Liver (tissue), 7 donors: ENCODE measurements at regions not wholly inside any gene's neighbourhood (a gene's known extent, or its start where the extent isn't known, plus 50 kb on each side); places are given as distances from the start of the nearest gene placed in this dataset.
"Not testable (repeated sequence)": the region's sequence is repeated elsewhere in the genome, so short reads cannot be mapped to it uniquely, and the experiment has no call there.

Experiments used
- DNase-seq: peaks from one replicate; pipeline ENCODE4 v3.0.0-alpha.2; 2017; ENCODE audit warnings: low spot score
- H3K27ac ChIP-seq, 2 donors: one replicate each; pipeline ENCODE4 v1.7.0; 2013; ENCODE audit warnings: inconsistent platforms in 2 of 2, low read length in 2 of 2, control low read depth in 1 of 2, low read depth in 1 of 2, mild to moderate bottlenecking in 1 of 2
- H3K27me3 ChIP-seq, 4 donors: one replicate each; pipeline versions ENCODE4 v1.6.1 to v1.7.0; 2013; ENCODE audit warnings: low read length in 3 of 4, inconsistent platforms in 1 of 4, mild to moderate bottlenecking in 1 of 4, moderate library complexity in 1 of 4; ENCODE audit not compliant: control insufficient read depth in 4 of 4, insufficient read depth in 4 of 4
- H3K36me3 ChIP-seq, 4 donors: one replicate each; pipeline versions ENCODE4 v1.6.1 to v1.7.0; 2013; ENCODE audit warnings: low read length in 3 of 4, mild to moderate bottlenecking in 3 of 4, low read depth in 1 of 4, moderate library complexity in 1 of 4; ENCODE audit not compliant: control insufficient read depth in 4 of 4, insufficient read depth in 3 of 4
- H3K4me1 ChIP-seq, 4 donors: one replicate each; pipeline versions ENCODE4 v1.6.1 to v1.7.0; 2013; ENCODE audit warnings: low read length in 3 of 4, mild to moderate bottlenecking in 3 of 4, moderate library complexity in 1 of 4; ENCODE audit not compliant: control insufficient read depth in 4 of 4, insufficient read depth in 4 of 4
- H3K4me3 ChIP-seq, 3 donors: one replicate each; pipeline versions ENCODE4 v1.6.1 to v1.7.0; 2013; ENCODE audit warnings: low read length in 3 of 3, control low read depth in 1 of 3, low read depth in 1 of 3, mild to moderate bottlenecking in 1 of 3
- H3K9ac ChIP-seq, 2 donors: one replicate each; pipeline ENCODE4 v1.7.0; 2013; ENCODE audit warnings: low read length in 2 of 2, mild to moderate bottlenecking in 2 of 2, moderate library complexity in 2 of 2, control low read depth in 1 of 2, low read depth in 1 of 2
- H3K9me3 ChIP-seq, 4 donors: one replicate each; pipeline versions ENCODE4 v1.6.1 to v1.7.0; 2013; ENCODE audit warnings: low read length in 3 of 4; ENCODE audit not compliant: control insufficient read depth in 4 of 4
- EGR1 ChIP-seq, 2 donors: IDR thresholded peaks; 2 replicates each; pipeline ENCODE4 v1.6.1; 2016 to 2018; ENCODE audit warnings: antibody characterized with exemption in 2 of 2, low read depth in 2 of 2
- FOXA1 ChIP-seq: IDR thresholded peaks from 2 replicates; pipeline ENCODE4 v1.6.1; 2016; ENCODE audit warnings: antibody characterized with exemption
- FOXA2 ChIP-seq: IDR thresholded peaks from 2 replicates; pipeline ENCODE4 v1.6.1; 2016; ENCODE audit warnings: antibody characterized with exemption
- GABPA ChIP-seq, 2 donors: IDR thresholded peaks in 1 of 2; conservative IDR thresholded peaks in 1 of 2; 2 replicates each; pipeline ENCODE4 v1.6.1; 2016; ENCODE audit warnings: antibody characterized with exemption in 2 of 2, mild to moderate bottlenecking in 1 of 2, moderate library complexity in 1 of 2
- HNF4A ChIP-seq, 2 donors: conservative IDR thresholded peaks; 2 replicates each; pipeline ENCODE4 v1.6.1; 2016; ENCODE audit warnings: antibody characterized with exemption in 2 of 2, mild to moderate bottlenecking in 2 of 2
- MAX ChIP-seq: IDR thresholded peaks from 2 replicates; pipeline ENCODE4 v1.6.1; 2016; ENCODE audit warnings: antibody characterized with exemption
- NR2F2 ChIP-seq: IDR thresholded peaks from 2 replicates; pipeline ENCODE4 v1.6.1; 2016; ENCODE audit warnings: antibody characterized with exemption
- RAD21 ChIP-seq, 2 donors: IDR thresholded peaks; 2 replicates each; pipeline ENCODE4 v1.6.1; 2016; ENCODE audit warnings: antibody characterized with exemption in 2 of 2, mild to moderate bottlenecking in 2 of 2
- SP1 ChIP-seq: IDR thresholded peaks from 2 replicates; pipeline ENCODE4 v1.6.1; 2018; ENCODE audit warnings: antibody characterized with exemption, mild to moderate bottlenecking
- TAF1 ChIP-seq: conservative IDR thresholded peaks from 2 replicates; pipeline ENCODE4 v1.6.1; 2016; ENCODE audit warnings: antibody characterized with exemption, mild to moderate bottlenecking
- WGBS: extraction: QIAGEN DNeasy Blood & Tissue Kit; methylation state at CpG from one replicate; pipeline ENCODE4 v1.1.7; 2013; 5-methylcytosine and 5-hydroxymethylcytosine counted together
- TF ChIP-seq, protein P1 (sequence below): IDR thresholded peaks from 2 replicates; pipeline ENCODE4 v1.6.1; 2016; ENCODE audit warnings: antibody characterized with exemption, mild to moderate bottlenecking
- TF ChIP-seq, protein P2 (sequence below): IDR thresholded peaks from 2 replicates; pipeline ENCODE4 v1.6.1; 2016; ENCODE audit warnings: antibody characterized with exemption
- donor health status: healthy.
- donor health status: healthy.
- donor health status: healthy.
- donor health status: healthy.

GRCh38 chr2:3904061-3904460 lies 200.7 kb downstream of the DCDC2C start (continued):
- TF ChIP-seq, protein P1, sequence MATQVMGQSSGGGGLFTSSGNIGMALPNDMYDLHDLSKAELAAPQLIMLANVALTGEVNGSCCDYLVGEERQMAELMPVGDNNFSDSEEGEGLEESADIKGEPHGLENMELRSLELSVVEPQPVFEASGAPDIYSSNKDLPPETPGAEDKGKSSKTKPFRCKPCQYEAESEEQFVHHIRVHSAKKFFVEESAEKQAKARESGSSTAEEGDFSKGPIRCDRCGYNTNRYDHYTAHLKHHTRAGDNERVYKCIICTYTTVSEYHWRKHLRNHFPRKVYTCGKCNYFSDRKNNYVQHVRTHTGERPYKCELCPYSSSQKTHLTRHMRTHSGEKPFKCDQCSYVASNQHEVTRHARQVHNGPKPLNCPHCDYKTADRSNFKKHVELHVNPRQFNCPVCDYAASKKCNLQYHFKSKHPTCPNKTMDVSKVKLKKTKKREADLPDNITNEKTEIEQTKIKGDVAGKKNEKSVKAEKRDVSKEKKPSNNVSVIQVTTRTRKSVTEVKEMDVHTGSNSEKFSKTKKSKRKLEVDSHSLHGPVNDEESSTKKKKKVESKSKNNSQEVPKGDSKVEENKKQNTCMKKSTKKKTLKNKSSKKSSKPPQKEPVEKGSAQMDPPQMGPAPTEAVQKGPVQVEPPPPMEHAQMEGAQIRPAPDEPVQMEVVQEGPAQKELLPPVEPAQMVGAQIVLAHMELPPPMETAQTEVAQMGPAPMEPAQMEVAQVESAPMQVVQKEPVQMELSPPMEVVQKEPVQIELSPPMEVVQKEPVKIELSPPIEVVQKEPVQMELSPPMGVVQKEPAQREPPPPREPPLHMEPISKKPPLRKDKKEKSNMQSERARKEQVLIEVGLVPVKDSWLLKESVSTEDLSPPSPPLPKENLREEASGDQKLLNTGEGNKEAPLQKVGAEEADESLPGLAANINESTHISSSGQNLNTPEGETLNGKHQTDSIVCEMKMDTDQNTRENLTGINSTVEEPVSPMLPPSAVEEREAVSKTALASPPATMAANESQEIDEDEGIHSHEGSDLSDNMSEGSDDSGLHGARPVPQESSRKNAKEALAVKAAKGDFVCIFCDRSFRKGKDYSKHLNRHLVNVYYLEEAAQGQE, result no peak
- no peak for TF ChIP-seq TAF1
- no peak for TF ChIP-seq SP1
- no peak for TF ChIP-seq FOXA1

- not testable (repeated sequence) for H3K4me1 ChIP-seq, H3K9ac ChIP-seq, H3K4me3 ChIP-seq, H3K36me3 ChIP-seq, DNase-seq, H3K27ac ChIP-seq, H3K9me3 ChIP-seq, H3K27me3 ChIP-seq
- WGBS, result 57% methylated on average over 1 of the region's 1 CpG
Observed at GRCh38 chr2:3908498-3908897, 205.1 kb downstream of the DCDC2C start.

DNA sequence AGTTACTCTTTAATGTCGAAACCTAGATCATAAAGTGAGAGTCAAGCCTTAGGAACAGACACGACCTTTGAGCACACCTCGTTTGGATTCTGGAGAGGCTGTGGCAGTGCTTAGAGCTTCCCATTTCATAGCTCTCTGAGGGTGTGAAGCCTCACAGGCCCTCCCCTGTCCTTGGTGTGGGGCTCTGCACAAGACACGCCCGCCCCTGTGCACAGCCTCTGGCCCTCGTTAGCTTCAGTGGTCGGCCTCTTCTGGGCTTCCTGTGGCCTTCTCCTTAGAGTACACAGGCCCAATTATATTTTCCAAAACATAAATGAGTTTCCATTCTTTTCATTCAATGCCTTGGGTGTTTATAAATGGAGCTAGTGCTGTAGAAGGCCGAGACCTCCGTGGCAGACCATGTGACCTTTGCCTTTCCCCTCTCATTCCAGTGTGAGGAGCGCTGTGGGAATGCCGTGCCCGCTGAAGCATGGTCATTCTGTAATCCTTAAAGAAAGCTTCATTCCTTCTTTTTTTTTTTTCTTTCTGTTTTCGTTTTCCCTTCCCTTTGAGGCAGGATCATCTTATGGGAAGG lies 208.6 kb downstream of the DCDC2C start:
- peaks cover 0 to 2% (median 0%) of the 10 kb centered on the region in 4 donors for H3K9me3 ChIP-seq
- no peaks in the 10 kb centered on the region for H3K4me1 ChIP-seq
- no peak for DNase-seq
- no peak overlapping the region for H3K9ac ChIP-seq
- WGBS, result 64% methylated on average over 13 of the region's 13 CpGs
- no peak overlapping the region for H3K4me3 ChIP-seq
- no peaks in the 10 kb centered on the region for H3K36me3 ChIP-seq
- no peak overlapping the region for H3K27ac ChIP-seq
- peaks cover 0 to 4% (median 0%) of the 10 kb centered on the region in 4 donors for H3K27me3 ChIP-seq
- TF ChIP-seq RAD21 (IDR thresholded peaks at IDR 0.05) (no peak), EGR1 (IDR thresholded peaks at IDR 0.05; ENCODE audit: low read depth in 2 of 2) (no peak), MAX (no peak), HNF4A (conservative IDR thresholded peaks at IDR 0.05) (no peak), FOXA1 (no peak), TAF1 (no peak), FOXA2 (no peak), GABPA (IDR thresholded peaks at IDR 0.05 in 1 of 2, conservative IDR thresholded peaks at IDR 0.05 in 1 of 2) (no peak), NR2F2 (no peak)
- TF ChIP-seq, protein P2, sequence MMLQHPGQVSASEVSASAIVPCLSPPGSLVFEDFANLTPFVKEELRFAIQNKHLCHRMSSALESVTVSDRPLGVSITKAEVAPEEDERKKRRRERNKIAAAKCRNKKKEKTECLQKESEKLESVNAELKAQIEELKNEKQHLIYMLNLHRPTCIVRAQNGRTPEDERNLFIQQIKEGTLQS, result no peak
- TF ChIP-seq, protein P1, result no peak
